DMS79 (cell line): ENCODE measurements at regions not wholly inside any gene's neighbourhood (a gene's known extent, or its start where the extent isn't known, plus 50 kb on each side); places are given as distances from the start of the nearest gene placed in this dataset.

Source experiments
- DNase-seq: peaks from one replicate; lab custom pipeline; 2025; lab: John Stamatoyannopoulos, UW

DNA sequence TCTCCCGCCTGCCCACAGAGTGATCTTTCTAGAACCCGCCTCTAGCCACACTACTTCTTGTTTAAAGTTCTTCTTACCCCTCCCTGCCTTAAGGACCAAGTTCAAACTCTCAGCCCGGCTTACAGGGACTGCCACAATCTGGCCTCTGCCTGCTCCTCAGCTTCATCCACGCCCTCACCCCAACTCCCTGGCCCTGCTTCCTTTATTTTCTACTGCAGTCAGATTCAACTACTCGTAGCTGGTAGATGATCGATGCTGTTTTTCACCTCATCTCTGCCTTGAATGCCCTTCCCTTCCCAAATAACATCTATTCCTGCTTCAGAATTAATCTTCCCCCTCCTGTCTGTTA lies 508.5 kb downstream of the RPS24 start:
- no peak for DNase-seq

DNA sequence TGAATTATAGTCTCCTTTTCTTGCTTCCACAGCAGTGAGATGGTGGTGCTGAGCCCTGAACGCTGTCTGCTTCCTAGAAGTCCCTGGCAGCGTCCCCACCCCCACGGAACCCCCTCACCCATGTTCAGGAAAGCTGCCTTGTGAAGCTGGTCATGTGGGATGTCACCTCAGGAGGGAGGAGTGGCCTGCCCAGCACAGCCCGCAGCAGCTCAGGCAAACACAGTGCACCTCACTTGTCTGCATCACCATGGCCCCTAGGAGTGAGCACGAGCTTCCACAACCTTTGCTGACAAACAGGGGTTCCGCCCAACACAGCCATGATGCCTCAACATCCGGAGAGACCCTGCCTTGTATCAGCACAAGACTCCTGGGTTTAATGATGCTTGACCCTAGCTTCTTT lies 508.9 kb downstream of the RPS24 start:
- no peak for DNase-seq

DNA sequence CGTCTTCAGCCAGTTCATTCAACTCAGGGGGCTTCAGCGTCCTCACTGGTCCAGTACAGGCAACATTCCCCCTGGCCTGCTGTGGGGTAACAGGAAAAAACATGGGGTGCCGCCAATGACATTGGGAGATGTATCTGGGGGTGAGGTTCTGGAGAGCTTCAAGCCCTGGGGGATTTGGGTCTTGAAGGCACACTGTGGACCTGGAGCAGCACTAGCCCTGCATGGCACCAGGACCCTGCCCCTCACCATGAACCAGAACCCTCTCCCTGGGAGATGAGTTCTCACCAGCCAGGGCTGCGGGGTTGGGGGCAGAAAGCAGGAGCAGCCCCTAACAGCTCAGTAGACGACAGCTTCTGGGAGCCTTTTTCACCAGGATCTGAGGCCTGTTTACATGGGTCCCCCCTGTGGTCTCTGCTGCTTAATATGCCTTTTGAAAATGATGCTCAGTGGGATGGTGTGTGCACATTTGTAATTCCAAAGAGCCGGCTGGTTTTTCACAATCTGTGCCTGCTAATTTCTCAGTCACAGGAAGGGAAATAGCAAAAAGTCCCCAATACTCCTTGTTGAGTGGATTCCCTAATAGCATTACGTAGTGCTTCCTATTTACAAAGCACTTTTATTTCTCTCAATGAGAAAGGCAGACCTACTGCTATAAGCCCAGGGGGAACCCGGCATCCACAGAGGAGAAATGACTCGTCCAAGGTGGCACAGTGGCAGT lies 509.5 kb downstream of the RPS24 start:
- no peak for DNase-seq

DNA sequence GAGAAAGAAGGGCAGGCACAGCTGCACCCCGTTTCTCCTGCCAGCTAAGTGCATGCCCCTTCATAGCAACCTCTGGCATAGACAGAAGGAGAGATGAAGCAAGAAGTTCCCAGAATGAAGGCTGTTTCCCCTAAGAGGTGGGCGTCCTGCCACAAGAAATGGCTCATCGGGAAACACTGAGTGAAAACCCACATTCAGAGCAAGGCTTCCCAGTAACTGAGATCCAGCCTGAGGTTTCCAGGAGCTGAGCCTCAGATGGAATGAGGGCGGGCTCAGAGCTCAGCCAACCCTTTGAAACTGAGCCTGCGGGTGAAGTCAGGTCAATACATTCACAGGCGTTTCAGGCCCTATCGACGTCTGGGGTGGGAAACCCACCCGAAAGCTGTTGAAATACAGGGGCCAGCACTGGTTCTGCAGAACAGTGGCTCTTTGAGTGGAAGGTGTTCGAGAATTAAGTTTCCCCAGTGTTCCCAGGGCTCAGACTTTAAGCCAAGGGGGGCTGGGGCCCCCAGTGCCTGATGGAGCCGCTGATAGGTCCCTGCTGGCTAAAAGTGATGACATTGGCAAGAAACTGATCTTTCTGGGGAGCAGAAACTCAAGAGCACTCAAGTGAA lies 510.2 kb downstream of the RPS24 start:
- no peak for DNase-seq

DNA sequence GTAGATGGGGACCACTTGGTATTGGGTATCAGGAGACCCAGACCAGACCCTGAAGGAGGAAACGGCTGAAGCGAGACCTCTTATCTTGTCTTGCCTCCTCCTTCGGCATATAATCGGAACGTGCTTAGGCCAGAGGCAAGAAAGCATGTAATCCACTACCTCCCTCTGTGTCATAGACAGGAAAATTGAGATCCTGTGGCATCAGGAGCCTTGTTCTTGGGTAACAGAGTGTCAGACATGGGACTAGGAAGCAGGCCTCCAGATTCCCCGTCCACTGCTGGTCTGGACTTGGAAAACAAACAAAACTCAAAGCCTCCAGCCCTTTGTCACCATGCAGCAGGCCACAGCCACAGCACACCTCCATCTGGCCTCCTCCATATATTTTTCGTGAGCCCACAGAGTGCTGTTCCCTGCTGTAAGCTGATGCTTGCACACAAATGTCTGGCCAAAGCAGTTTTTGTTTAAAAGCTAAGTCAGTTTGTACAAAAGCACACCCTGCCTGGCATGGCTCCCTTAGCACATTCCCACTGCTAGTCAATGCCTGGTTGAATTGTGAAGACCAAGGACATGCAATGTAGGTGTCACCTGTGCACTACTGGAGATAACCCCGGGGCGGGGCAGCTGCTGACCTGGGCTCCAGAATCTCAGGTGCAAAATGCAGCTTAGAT lies 510.9 kb downstream of the RPS24 start:
- DNase-seq = no peak

DNA sequence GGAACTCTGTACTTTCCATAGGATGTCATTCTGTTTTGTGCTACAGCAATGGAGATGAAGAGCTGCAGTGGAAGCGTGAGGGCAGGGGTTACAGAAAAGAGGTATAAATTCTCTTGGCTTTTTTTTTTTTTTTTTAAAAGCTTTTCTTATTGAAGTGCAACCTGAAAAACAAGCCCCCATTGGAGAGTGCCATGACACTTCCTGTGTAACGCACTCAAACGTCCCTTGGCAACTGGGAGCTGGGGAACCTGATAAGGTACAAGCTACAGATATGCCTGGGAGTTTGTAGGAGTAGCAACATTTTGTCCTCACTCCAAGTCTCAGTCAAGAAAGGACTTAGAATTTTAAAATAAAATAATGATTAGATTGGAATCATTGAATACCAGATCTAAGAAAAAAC lies 512.1 kb downstream of the RPS24 start:
- no peak for DNase-seq

DNA sequence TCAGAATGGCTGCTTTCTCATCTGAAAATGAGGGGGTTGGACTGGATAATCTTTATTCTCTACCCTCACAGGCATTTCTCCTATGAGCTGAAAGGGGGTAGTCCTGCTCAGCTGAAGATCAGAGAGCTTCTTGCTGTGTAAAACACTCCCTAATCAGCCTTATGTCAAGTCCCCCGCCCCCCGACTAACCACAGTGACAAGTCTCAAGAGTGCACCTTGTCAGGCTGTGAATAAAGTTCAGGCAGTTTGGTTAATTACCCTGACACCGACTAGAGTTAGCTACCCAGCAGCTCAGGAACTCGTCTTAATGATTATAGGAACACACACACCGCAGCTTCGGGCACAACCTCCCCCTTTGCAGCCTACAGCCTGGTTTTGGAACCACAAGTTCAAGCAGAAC lies 513.7 kb downstream of the RPS24 start:
- DNase-seq = no peak

DNA sequence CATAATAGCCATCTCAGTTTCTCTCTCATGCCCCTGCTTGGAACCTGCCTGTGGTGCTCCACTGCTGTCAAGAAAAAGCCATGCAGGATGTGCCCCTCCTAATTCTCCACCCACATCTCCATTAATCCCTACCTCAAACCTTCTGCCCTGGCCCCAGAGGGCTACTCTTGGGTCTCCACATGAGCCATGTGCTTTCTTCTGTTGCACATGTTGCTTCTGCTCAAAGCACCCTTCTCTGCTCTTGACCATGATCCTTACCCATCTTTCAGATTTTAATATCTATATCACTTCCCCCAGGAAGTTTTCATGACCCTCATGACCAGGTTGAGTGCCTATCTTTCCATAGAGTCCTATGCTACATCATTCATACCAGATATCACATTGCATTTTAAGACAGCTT lies 514.2 kb downstream of the RPS24 start:
- DNase-seq = no peak

DNA sequence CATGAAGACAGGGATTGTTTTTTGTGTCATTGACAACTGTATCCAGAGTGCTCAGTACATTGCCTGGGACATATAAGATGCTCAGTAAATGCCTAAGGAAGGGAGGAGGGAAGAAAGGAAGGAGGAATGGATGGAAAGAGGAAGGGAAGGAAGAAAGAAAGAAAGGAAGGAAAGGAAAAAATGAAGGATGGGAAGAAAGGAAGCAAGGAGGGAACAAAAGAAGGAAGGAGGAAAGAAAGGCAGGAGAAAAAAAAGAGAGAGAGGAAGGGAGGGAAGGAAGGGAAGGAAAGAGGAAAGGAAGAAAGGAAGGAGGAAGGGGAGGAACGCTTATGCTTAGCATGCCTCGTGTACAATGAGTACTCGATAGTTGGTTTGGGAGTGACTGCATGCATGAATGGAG lies 514.7 kb downstream of the RPS24 start:
- no peak for DNase-seq

DNA sequence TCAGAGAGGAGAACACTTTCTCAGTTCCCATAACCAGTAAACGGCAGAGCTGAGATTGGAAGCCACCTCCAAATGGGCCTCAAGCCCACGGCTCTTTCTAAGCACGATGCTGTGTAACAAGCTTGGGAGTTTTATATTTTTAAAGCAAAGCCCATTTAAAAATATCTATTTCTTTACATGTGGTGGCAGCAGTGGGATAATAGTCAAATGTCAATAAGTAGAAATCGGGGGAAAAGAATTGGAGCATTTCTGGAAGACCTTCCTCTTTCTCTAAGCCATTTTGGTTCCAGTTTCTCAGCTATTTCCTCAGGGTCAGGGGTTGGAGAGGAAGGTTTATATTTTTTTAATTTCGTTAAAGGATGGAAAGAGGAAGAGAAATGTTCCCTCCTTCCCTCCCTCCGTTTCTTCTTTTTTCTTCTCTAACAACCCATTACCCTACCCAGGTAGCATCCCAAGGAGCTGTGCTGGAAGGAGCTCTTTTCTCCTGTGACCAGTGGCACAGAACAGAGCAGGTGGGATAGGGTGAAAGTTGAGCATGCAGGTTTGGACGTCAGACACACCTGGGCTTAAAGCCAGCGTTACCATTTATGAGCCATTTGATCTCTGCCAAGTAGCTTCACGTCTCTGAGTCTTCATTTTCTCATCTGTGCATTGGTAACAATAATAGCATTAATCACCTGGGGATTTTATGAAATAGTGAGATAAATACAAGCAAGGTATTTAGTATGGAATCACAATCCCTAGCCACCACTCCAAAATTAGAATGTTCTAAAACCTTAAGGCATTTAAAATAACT lies 515.7 kb downstream of the RPS24 start:
- DNase-seq = peak; percentile 65

DNA sequence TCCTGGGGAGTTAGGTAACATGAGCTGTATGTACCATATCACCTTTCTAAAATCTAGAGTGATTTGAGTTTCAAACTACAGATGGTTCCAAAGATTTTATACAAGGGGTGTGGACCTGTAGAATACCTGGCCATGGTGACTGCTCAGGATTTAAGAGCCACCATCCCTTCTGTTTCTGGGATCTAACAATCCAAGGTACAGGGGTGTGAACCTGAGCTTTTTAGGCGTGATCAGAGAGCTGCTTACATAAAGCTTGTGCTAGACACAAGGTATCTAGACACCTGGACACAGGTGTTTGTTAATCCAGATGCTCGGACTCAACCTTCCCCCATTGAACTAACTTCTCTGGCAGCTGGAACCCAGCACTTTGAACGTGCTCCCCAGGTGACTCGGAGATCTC lies 516.4 kb downstream of the RPS24 start:
- no peak for DNase-seq

DNA sequence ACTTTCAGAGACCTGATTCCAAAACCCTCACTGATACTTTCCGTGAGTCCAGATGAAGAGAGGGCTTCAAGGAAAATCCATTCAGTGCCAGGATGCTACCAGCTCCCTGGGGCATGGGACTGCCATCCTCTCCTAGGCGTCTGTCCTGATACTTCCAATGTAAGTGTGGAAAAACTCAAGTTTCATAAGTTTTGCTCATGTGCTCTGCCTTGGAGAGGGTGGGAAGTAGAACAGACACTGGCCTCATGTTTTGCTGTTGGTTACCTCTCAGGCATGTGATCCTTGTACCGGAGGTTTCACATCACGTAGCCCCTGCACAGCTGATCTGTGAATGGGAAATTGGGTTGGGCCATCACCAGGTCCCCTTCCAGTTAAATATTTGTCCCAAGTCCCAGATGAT lies 517.1 kb downstream of the RPS24 start:
- DNase-seq = no peak

DNA sequence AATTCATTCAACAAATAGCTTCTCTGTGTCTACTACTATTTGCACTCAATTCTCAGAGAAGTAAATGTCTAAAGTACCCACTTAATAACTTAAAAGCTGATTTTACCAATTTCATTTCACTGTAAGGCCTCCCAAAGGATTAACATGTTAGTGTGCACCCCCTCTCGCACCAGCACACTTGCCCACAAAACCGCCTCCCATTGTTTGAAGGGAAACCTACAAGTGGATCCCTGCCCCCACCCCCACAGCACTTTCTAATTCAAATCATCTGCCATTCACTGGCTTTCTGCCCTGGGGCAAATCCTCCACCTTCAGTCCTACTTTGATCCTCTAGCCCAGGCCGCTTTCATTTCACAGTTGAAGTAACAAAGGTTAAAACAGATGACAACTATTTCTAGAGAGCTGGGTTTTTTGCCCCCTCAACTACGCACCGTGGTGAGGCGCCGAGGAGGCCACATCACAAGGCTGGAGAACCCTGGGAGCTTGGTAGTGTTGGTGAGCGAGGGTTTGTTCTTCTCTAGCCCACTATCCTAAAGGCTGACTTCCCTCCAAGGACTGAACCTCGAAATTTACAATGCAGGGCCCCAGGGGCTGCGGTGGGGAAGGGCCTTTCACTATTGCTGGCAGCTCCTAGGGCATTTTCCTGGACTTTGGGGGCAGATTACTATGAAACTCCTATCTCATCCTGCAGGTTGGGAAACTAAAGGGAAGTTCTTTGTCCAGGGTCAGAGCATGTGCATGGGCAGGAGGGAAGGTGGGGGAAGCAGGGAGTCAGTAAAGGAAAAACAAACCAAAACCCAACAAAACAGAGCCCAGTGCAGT lies 517.4 kb upstream of the ZMIZ1 start:
- peak; percentile 69 for DNase-seq

DNA sequence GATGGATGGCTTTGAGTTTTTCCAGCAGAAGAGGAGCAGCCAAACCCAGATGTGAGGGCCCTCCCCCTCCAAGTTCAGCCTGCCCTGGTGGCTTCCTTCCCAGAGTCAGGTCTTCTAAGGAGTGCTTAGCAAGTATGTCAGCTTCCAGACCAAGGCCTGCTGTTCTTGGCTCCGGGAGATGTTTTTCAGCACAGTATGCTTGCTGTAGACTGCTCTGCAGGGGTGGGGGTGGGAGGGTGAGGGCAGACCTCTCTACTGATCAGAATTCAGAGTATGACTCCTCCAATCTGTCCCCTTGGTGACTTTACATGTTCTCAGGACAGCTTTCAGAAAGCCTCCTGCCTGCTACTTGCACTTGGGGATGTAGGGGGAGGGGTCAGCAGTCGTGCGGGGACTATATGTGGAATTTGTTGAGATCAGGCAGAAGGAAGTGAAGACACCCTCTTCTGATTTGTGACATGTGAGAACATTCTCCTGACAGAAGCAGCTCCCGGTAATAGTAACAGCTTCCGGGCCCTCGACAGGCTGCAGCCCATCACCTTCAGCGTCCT lies 516.4 kb upstream of the ZMIZ1 start:
- peak; percentile 22 for DNase-seq

DNA sequence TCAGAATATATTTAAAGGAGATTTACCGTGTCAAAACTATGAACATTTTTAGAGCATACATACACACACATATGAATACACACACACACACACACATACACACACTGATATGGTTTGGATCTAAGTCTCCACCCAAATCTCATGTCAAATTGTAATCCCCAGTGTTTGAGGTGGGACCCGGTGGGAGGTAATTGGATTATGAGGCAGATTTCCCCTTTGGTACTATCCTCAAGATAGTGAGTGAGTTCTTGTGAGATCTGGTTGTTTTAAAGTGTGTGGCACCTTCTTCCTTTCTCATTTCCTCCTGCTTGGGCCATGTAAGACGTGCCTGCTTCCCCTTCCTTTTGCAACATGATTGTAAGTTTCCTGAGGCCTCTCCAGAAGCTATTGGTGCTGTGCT lies 515.0 kb upstream of the ZMIZ1 start:
- no peak for DNase-seq

DNA sequence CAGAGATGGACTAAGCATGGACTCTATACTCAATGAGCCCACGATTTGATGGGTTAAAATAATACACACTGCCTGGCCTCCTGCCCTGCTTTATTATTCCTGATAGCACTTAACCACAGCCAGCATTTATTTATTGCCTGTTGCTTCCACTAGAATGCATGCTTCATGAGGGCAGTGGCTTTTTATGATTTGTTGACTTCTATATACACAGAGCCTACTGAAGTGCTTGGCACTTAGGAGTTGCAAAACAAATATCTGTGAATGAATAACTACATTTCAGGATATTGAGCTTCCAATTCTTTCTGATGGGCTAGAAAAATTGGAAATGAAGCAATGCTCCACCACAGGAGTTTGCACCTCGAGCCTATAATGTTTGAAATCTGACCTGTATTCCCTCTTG lies 513.6 kb upstream of the ZMIZ1 start:
- DNase-seq = no peak

DNA sequence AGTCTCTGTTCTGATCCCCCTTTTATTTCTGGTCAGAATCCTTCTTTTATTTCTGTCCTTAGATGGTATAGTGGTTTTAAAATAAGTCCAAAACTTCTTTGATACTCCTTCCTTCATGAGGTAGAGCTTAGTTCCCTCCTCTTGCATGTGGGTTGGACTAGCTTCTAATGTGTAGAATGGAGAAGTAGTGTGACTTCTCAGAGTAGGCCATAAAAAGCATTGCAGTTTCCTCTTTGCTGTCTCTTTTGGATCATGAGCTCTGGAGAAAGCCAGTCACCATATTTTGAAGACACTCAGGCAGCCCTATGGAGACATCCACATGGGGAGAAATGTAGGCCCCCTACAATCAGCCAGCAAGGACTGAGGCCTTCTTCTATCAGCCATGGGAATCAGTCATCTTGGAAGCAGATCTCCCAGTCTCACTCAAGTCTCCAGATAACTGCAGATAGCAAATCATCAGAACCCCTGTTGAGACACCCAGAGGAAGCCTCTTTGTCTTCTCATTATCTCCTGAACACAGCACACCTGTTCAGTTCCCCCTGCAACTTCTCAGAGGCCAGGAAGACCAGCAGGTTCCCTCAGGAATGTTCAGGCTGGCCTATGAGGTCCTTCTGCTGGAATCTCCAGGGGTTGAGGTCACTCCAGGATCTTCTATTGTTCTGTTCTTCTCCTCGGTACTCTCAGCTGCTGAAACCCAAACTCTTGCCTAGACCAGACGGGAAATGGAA lies 511.9 kb upstream of the ZMIZ1 start:
- DNase-seq = no peak

DNA sequence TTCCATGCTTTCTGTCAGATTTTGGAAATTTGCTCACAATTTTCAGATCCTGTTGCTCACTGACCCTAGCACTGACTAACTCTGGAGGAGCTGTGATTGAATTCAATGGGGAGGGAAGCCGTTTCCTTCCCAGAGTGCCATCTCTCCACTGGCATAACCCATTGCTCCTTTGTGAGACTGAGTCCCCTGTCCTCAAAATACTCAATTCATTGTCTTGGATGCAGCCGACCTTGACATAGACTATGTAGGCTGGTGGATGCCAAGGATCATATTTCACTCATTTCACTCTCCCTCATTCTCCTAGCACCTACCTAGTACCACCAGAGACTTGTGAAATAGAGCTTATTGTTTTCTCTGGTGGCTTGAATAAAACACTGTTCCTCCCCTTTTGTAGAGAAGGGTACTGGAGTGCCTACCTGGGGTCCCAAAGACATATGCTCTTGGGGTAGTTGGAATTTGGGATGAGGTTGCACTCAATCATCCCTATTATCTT lies 511.3 kb upstream of the ZMIZ1 start:
- no peak for DNase-seq

DNA sequence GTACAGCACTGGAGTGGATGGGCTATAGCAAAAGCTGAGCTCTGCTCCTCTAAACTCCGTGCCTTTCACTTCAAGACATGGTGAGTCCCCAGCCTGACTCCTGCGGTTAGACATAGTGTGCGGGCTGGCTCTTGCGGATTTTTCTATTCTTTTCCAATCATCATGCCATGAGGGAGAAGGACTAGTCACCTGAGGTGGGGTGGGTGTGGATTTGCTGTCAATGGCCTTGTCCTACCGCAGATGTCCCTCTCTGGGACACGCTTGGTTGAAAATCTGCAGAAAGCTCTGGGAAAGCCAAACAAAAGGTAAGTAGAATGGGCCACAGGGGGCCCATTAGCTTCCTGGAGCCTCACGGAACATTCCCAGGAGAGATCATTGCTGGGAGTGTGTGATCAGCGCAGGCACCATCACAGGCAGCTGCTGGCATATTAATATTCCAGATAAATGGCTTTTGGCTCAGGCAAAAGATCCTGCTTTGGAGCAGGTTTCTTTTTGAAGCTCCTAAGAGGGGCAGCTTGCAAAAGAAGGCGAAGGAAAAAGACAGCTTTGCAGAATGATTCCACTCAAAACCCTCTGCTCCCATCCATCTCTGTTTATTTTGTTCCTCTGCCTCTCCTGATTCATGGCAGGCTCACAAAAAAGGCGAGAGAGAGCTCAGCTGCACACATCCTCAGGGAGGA lies 509.0 kb upstream of the ZMIZ1 start:
- DNase-seq = peak; percentile 80

DNA sequence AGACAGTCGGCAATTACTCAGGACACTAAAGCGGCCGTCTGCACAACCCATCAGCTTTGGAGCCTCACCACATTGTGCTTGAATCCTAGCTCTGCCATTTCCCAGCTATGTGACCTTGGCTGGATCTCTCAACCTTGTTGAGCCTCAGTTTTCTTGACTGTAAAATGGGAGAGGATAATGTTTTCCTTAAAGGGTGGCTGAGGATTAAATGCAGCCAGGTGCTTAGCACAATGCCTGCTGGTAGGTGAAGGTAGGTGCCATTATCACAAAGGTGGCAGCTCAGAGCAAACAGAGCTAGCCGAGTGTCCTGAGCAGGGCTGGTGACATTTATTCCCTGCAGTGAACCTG lies 508.5 kb upstream of the ZMIZ1 start:
- DNase-seq = no peak
